BJ (cell line): ENCODE measurements at regions not wholly inside any gene's neighbourhood (a gene's known extent, or its start where the extent isn't known, plus 50 kb on each side); places are given as distances from the start of the nearest gene placed in this dataset.

Experiments used
- CTCF ChIA-PET: fragments of 350-600 bp; formaldehyde crosslinking; extraction: SDS; loops from one replicate; lab custom pipeline; 2021; ENCODE audit warnings: antibody characterized with exemption, inconsistent platforms; lab: Yijun Ruan, JAX
- POLR2A ChIA-PET: fragments of 300-600 bp; sonication (Branson Sonifier 250); formaldehyde crosslinking; extraction: SDS; loops from one replicate; lab custom pipeline; 2021; ENCODE audit warnings: antibody characterized with exemption; lab: Charles Lee
- DNase-seq: peaks from one replicate; pipeline ENCODE4 v3.0.0-alpha.2; 2011; ENCODE audit warnings: low read depth
- H3K27me3 ChIP-seq: 2 replicates; pipeline ENCODE4 v1.6.0; 2011; ENCODE audit warnings: low read length; ENCODE audit not compliant: control insufficient read depth, insufficient read depth
- H3K36me3 ChIP-seq: 2 replicates; pipeline ENCODE4 v1.5.1; 2011; ENCODE audit warnings: low read length; ENCODE audit not compliant: control insufficient read depth, insufficient read depth
- H3K4me3 ChIP-seq: 2 replicates; pipeline ENCODE4 v1.5.1; 2011; ENCODE audit warnings: low read depth, mild to moderate bottlenecking, control low read depth, low read length
- CTCF ChIP-seq: IDR thresholded peaks from 2 replicates; pipeline ENCODE4 v1.5.1; 2011; ENCODE audit warnings: low read depth, mild to moderate bottlenecking, control low read depth, inconsistent platforms, low read length, moderate library complexity; ENCODE audit not compliant: insufficient read depth

DNA sequence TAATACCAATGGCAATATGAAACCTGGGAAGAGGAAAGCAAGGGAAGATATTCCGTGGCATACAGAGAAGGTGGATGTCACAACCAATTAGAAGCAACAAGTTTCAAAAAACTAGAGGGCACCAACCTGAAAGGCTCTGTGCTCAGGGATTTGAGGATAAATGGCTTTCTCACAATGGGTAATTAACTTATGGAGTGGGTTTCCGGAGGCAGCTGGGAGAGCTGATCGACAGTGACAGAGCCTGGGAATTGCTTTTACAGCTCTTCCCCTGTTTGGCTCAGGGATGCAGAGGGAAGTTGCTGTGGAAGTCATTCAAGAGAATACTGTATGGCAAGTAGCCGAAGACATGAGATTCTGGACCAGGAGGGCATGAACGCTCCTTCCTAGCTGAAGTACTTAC, 237.0 kb downstream of the KIF4B start:
- CTCF ChIA-PET, result no interaction called here
- no peak for TF ChIP-seq CTCF
- no peak for DNase-seq
- POLR2A ChIA-PET, result no interaction called here
- Histone ChIP-seq H3K27me3 (no peaks in the 10 kb centered on the region), H3K4me3 (no peak overlapping the region), H3K36me3 (no peaks in the 10 kb centered on the region)

DNA sequence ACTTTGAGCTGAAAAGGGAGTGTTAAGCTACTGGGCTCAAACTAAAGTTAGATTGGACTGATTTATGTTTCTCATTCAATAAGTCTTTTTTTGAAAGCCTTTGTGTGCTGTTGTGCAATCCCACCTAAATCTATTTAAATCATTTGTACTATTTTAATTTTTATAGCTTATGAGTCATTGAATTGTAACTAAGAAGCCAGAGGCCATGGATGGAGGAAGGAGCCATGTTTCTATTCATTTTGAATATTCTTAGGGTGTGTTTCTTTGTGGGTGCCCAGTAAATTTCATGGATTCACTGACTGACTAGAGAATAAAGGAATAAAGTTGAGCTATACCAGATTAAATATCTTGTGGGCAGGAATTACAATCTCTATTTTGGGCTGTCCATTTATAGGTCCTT, 238.5 kb downstream of the KIF4B start:
- POLR2A ChIA-PET, result no interaction called here
- no peak for DNase-seq
- Histone ChIP-seq H3K36me3 (no peaks in the 10 kb centered on the region), H3K4me3 (no peak overlapping the region), H3K27me3 (no peaks in the 10 kb centered on the region)
- TF ChIP-seq CTCF, result no peak
- CTCF ChIA-PET, result interaction anchor here (0.6 kb wide), 1 partner anchor 126 kb away, joined by 3 read pairs; no protein-coding TSS in a partner anchor

GRCh38 chr5:155252717-155253116, 239.2 kb downstream of the KIF4B start:
- no peak overlapping the region for H3K4me3 ChIP-seq
- H3K36me3 ChIP-seq, result no peaks in the 10 kb centered on the region
- TF ChIP-seq CTCF, result no peak
- H3K27me3 ChIP-seq, result no peaks in the 10 kb centered on the region
- DNase-seq, result no peak
- ChIA-PET CTCF (no interaction called here), POLR2A (no interaction called here)

DNA sequence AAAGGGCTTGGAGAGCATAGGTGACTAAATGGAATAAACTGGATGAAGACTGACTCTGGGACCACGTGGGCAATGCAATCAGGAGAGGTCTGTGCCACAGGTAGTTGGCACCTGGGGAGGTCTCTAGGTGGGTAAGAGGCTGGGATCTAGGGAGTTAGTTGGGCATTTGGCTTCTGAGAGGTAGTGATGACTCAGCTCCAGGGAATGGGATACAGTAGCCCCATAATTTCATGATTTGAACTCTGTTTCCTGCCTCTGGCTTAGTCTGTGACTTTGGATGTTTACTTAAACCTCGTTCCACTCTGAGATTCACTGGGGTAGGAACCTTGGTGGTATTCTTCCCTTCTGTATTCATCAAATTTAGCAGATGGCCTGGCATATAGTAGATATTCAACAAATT, 240.8 kb downstream of the KIF4B start:
- TF ChIP-seq CTCF, result no peak

GRCh38 chr5:155258161-155258560, 244.6 kb downstream of the KIF4B start:
- Histone ChIP-seq H3K27me3 (no peaks in the 10 kb centered on the region), H3K4me3 (no peak overlapping the region), H3K36me3 (no peaks in the 10 kb centered on the region)
- ChIA-PET CTCF (no interaction called here), POLR2A (no interaction called here)
- no peak for DNase-seq
- no peak for TF ChIP-seq CTCF

More for the DNA sequence above, 240.8 kb downstream of the KIF4B start:
- ChIA-PET CTCF (no interaction called here), POLR2A (no interaction called here)
- Histone ChIP-seq H3K36me3 (no peaks in the 10 kb centered on the region), H3K27me3 (no peaks in the 10 kb centered on the region), H3K4me3 (no peak overlapping the region)
- DNase-seq, result no peak
